ENCODE measurements at regions not wholly inside any gene's neighbourhood (a gene's known extent, or its start where the extent isn't known, plus 50 kb on each side); places are given as distances from the start of the nearest gene placed in this dataset.

GRCh38 chr2:2681085-2681484 is 350.0 kb upstream of the MYT1L start:
- no peak for DNase-seq

GRCh38 chr2:2674831-2675230 is 343.8 kb upstream of the MYT1L start:
- DNase-seq: no peak

GRCh38 chr2:2673406-2673805 is 342.3 kb upstream of the MYT1L start:
- no peak for DNase-seq

- no peak for DNase-seq
Measured at GRCh38 chr2:2672249-2672648, 341.2 kb upstream of the MYT1L start.

- no peak for DNase-seq
Measured at GRCh38 chr2:2671826-2672225, 340.8 kb upstream of the MYT1L start.

- DNase-seq: no peak
Measured at GRCh38 chr2:2669316-2669715, 338.2 kb upstream of the MYT1L start.

- no peak for DNase-seq
Measured at GRCh38 chr2:2668681-2669265, 337.7 kb upstream of the MYT1L start.

- DNase-seq: no peak
Measured at GRCh38 chr2:2667690-2668089, 336.6 kb upstream of the MYT1L start.

GRCh38 chr2:2665834-2666133 is 334.7 kb upstream of the MYT1L start:
- DNase-seq: no peak

- DNase-seq: peak; percentile 88
Measured at GRCh38 chr2:2664989-2665833, 334.1 kb upstream of the MYT1L start.

GRCh38 chr2:2663401-2664036 is 332.4 kb upstream of the MYT1L start:
- DNase-seq: peak; percentile 22

- DNase-seq: no peak
Measured at GRCh38 chr2:2662847-2663356, 331.8 kb upstream of the MYT1L start.

- DNase-seq: no peak
Measured at GRCh38 chr2:2662037-2662846, 331.2 kb upstream of the MYT1L start.

- DNase-seq: no peak
Measured at GRCh38 chr2:2660789-2661355, 329.8 kb upstream of the MYT1L start.

GRCh38 chr2:2657121-2657962 is 326.3 kb upstream of the MYT1L start:
- no peak for DNase-seq

- DNase-seq: no peak
Measured at GRCh38 chr2:2656115-2657011, 325.3 kb upstream of the MYT1L start.

GRCh38 chr2:2655453-2656114 is 324.5 kb upstream of the MYT1L start:
- no peak for DNase-seq

GRCh38 chr2:2653231-2653630 is 322.2 kb upstream of the MYT1L start:
- no peak for DNase-seq

GRCh38 chr2:2650608-2651375 is 319.7 kb upstream of the MYT1L start:
- DNase-seq: no peak

Data from fibroblast of upper back skin (primary cell).